Heart left ventricle (tissue), 16 donors: ENCODE measurements at regions not wholly inside any gene's neighbourhood (a gene's known extent, or its start where the extent isn't known, plus 50 kb on each side); places are given as distances from the start of the nearest gene placed in this dataset.

Experiments used
- ATAC-seq, 4 donors: fragments of 200-7000 bp; cut with Tn5 transposase; one replicate each; pipeline ENCODE4 v1.9.1; 2020 to 2022; ENCODE audit warnings: moderate library complexity in 4 of 4, mild to moderate bottlenecking in 3 of 4, moderate number of reproducible peaks in 1 of 4
- DNase-seq, 5 donors: peaks; one replicate each; pipeline ENCODE4 v3.0.0-alpha.2; 2020
- H3K27ac ChIP-seq, 12 donors: fragments of 200-600 bp; sonication (generic) in 4 of 12; one replicate each; pipeline versions ENCODE4 v1.5.0 to v1.8.0; 2016 to 2022; ENCODE audit warnings: mild to moderate bottlenecking in 2 of 12
- H3K27me3 ChIP-seq, 9 donors: fragments of 200-600 bp; sonication (generic) in 2 of 9; one replicate each; pipeline versions ENCODE4 v1.5.1 to v1.8.0; 2016 to 2022; ENCODE audit warnings: mild to moderate bottlenecking in 3 of 9
- H3K36me3 ChIP-seq, 9 donors: fragments of 200-600 bp; sonication (generic) in 2 of 9; one replicate each; pipeline versions ENCODE4 v1.5.0 to v1.8.0; 2018 to 2022; ENCODE audit warnings: mild to moderate bottlenecking in 2 of 9
- H3K4me1 ChIP-seq, 12 donors: fragments of 200-600 bp; sonication (generic) in 4 of 12; one replicate each; pipeline versions ENCODE4 v1.5.0 to v1.8.0; 2016 to 2022; ENCODE audit warnings: mild to moderate bottlenecking in 3 of 12
- H3K4me3 ChIP-seq, 12 donors: fragments of 200-600 bp; sonication (generic) in 4 of 12; one replicate each; pipeline versions ENCODE4 v1.5.0 to v1.8.0; 2017 to 2022; ENCODE audit warnings: mild to moderate bottlenecking in 9 of 12, moderate library complexity in 4 of 12
- H3K9me3 ChIP-seq, 12 donors: fragments of 200-600 bp; sonication (generic) in 4 of 12; one replicate each; pipeline versions ENCODE4 v1.5.0 to v1.8.0; 2016 to 2022; ENCODE audit warnings: mild to moderate bottlenecking in 1 of 12
- POLR2A ChIP-seq, 2 donors: fragments of 450-650 bp; IDR thresholded peaks; one replicate each; pipeline ENCODE4 v1.6.1; 2017; ENCODE audit warnings: antibody characterized with exemption in 2 of 2, mild to moderate bottlenecking in 2 of 2, moderate library complexity in 2 of 2
- WGBS, 4 donors: extraction: QIAGEN DNeasy Blood & Tissue Kit in 2 of 4; methylation state at CpG; one replicate each; pipeline versions ENCODE4 v1.1.5 to v1.1.7; 2013 to 2018; 5-methylcytosine and 5-hydroxymethylcytosine counted together
- intact Hi-C, 10 donors: fragments of 100-400 bp; cut with DNase I; formaldehyde crosslinking; loops; one replicate each; pipeline versions ENCODE4 v1.11.1 to v1.14.2; 2022
- TF ChIP-seq, protein P1 (sequence below), 12 donors: fragments of 200-600 bp; sonication (generic) in 4 of 12; IDR thresholded peaks; one replicate each; pipeline versions ENCODE4 v1.5.0 to v1.8.0; 2018 to 2022; ENCODE audit warnings: antibody characterized with exemption in 12 of 12, mild to moderate bottlenecking in 5 of 12
- donor health status: ischemic (EF 13 %, LVEDD 7.1; RV severe dilation, severe dysfunction).
- donor health status: healthy with polysubstance abuse.
- donor health status: DM: no; HTN: yes; CAD: no.
- donor health status: DM: no; HTN: no; CAD: no.
- donor health status: ischemic (EF 25% LVEDD 6.9; RV normal size, moderate dysfunction).
- donor health status: ischemic (EF 25% LVEDD 5.7; RV mildly dilated, moderate dysfunction).
- donor health status: healthy.
- donor health status: DM: yes; HTN: yes; CAD: no.
- donor health status: ischemic (EF 35%, LVEDD 5.7; RV mildly dilated, moderate dysfunction).
- donor health status: nonischemic (EF 11% LVEDD 7.7; RV severe dilation, severe dysfunction).
- donor health status: DM: yes; HTN: yes; CAD: no.
- donor health status: PGD.
- donor health status: ischemic (EF 29% LVEDD 5.4; RV normal size, mild dysfunction).
- donor health status: nonischemic (EF 23%, LVEDD 6.1; RV moderate dilation, normal function).

DNA sequence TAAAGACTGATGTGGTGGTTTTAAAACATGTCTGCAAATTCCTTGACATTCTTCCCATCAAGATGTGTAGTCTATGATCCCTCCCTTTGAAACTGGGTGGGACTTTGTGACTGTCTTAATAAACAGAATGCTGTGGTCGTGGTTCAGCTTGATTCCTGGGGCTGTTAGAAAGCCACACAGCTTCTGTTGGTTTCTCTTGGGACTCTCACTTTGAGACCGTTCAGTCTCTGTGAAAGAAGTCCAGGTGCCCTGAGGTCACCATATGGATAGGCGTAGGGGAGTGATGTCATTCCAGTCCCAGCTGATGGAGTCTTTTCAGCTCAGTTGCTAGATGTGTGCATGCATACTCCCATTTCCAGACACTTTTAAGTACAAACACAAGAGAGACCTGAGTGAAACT, 216.6 kb downstream of the KDR start:
- no peak for ATAC-seq
- TF ChIP-seq, protein P1, sequence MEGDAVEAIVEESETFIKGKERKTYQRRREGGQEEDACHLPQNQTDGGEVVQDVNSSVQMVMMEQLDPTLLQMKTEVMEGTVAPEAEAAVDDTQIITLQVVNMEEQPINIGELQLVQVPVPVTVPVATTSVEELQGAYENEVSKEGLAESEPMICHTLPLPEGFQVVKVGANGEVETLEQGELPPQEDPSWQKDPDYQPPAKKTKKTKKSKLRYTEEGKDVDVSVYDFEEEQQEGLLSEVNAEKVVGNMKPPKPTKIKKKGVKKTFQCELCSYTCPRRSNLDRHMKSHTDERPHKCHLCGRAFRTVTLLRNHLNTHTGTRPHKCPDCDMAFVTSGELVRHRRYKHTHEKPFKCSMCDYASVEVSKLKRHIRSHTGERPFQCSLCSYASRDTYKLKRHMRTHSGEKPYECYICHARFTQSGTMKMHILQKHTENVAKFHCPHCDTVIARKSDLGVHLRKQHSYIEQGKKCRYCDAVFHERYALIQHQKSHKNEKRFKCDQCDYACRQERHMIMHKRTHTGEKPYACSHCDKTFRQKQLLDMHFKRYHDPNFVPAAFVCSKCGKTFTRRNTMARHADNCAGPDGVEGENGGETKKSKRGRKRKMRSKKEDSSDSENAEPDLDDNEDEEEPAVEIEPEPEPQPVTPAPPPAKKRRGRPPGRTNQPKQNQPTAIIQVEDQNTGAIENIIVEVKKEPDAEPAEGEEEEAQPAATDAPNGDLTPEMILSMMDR (IDR thresholded peaks at IDR 0.05): no peak
- TF ChIP-seq POLR2A (IDR thresholded peaks at IDR 0.05): no peak

DNA sequence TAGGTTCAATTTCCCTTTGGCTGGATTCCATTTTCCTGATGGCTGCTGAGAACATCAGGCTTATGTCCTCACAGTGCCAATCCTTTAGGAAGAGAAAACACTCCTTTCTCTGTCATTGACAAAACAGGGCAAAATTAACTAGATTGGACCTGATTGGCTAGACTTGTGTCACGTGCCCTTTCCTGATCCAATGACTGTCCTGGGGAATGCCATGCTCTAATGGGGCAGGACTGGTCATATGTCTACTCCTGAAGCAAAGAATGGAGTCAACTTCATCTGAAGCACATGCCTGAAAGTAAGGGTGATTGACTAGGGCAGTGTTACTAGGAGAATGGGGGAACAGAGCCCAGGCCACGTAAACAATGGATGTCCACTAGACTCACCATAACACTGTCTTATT, 220.4 kb downstream of the KDR start:
- ATAC-seq (no peak), DNase-seq (no peak)
- Histone ChIP-seq H3K4me1 (peaks cover 0 to 5% (median 0%) of the 10 kb centered on the region in 12 donors), H3K9me3 (peaks cover 0 to 16% (median 0%) of the 10 kb centered on the region in 12 donors), H3K27me3 (no peaks in the 10 kb centered on the region), H3K4me3 (no peak overlapping the region), H3K36me3 (no peaks in the 10 kb centered on the region), H3K27ac (no peak overlapping the region)
- WGBS, 4 donors: 71 to 88% (median 83%) methylated on average over 2 of the region's 2 CpGs
- intact Hi-C loops: no loop called here
- TF ChIP-seq, protein P1 (IDR thresholded peaks at IDR 0.05): no peak
- TF ChIP-seq POLR2A (IDR thresholded peaks at IDR 0.05): no peak

More for the DNA sequence above, 216.6 kb downstream of the KDR start:
- intact Hi-C loops: no loop called here
- Histone ChIP-seq H3K27me3 (no peaks in the 10 kb centered on the region), H3K9me3 (peaks cover 0 to 16% (median 0%) of the 10 kb centered on the region in 12 donors), H3K27ac (no peak overlapping the region), H3K4me3 (no peak overlapping the region), H3K4me1 (peaks cover 0 to 22% (median 7%) of the 10 kb centered on the region in 12 donors), H3K36me3 (no peaks in the 10 kb centered on the region)
- 44 to 91% (median 59%) methylated on average over 3 of the region's 3 CpGs for WGBS, 4 donors
- no peak for DNase-seq

DNA sequence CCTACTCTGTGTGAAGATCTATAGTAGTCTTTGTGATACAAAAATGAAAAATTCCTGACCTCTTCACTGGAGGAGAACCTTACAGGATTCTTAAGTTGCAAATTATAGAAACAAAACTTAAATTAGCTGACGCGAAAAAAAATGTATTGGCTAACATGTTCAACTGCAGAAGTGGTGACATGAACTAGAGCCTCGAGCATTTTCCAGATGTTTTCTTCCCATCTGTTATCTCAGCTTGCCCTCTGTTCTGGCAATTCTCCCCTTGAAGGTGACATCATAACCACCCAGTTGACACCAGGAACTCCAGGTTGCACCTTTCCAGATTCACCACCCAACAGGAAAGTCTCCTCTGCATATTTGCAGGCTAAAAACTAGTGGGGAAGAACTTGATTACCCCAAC, 222.4 kb downstream of the KDR start:
- Histone ChIP-seq H3K36me3 (no peaks in the 10 kb centered on the region), H3K9me3 (peaks cover 0 to 16% (median 0%) of the 10 kb centered on the region in 12 donors), H3K27ac (no peak overlapping the region), H3K27me3 (no peaks in the 10 kb centered on the region), H3K4me3 (no peak overlapping the region), H3K4me1 (peaks cover 0 to 9% (median 0%) of the 10 kb centered on the region in 12 donors)
- ATAC-seq (no peak), DNase-seq (no peak)
- intact Hi-C loops: no loop called here
- no peak for TF ChIP-seq POLR2A (IDR thresholded peaks at IDR 0.05)
- TF ChIP-seq, protein P1 (IDR thresholded peaks at IDR 0.05): no peak
- 34 to 44% (median 39%) methylated on average over 3 of the region's 3 CpGs for WGBS, 4 donors

DNA sequence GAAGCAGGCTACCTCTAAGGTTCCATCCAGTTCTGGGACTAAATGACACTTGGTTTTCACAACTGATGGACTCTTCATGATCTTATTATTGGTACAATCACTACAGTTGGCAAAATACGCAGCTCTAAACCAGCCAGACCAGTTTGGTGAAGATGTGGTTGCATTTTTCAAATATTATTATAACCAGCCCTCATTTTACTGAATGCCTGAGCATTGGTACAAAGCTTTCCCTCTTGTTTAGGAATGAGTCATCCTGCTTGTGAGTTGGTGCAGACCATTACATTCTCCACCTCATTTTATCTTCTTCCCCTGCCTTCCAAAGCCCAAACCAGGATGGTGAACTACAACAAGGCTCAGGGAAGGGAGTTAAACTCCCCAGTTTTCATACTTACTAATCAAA, 223.1 kb downstream of the KDR start:
- intact Hi-C loops: no loop called here
- 83 to 95% (median 92%) methylated on average over 1 of the region's 1 CpG for WGBS, 4 donors

More for the DNA sequence above, 223.1 kb downstream of the KDR start:
- Histone ChIP-seq H3K4me1 (peaks cover 0 to 9% (median 0%) of the 10 kb centered on the region in 12 donors), H3K9me3 (peaks cover 0 to 15% (median 0%) of the 10 kb centered on the region in 12 donors), H3K27me3 (no peaks in the 10 kb centered on the region), H3K27ac (no peak overlapping the region), H3K4me3 (no peak overlapping the region), H3K36me3 (no peaks in the 10 kb centered on the region)
- ATAC-seq (no peak), DNase-seq (no peak)
- TF ChIP-seq, protein P1 (IDR thresholded peaks at IDR 0.05): no peak
- TF ChIP-seq POLR2A (IDR thresholded peaks at IDR 0.05): no peak
